Naive thymus-derived CD8-positive, alpha-beta T cell (primary cell): ENCODE measurements at regions not wholly inside any gene's neighbourhood (a gene's known extent, or its start where the extent isn't known, plus 50 kb on each side); places are given as distances from the start of the nearest gene placed in this dataset.
"Not testable (repeated sequence)": the region's sequence is repeated elsewhere in the genome, so short reads cannot be mapped to it uniquely, and the experiment has no call there.

ENCODE experiments used
- ATAC-seq, 2 donors: fragments of 150-1000 bp; cut with Tn5 transposase in 1 of 2; sonication (Bioruptor Pico), chemical (Tn5 transposase) in 1 of 2; 1 replicate in 1 of 2; 2 replicates in 1 of 2; pipeline ENCODE4 v1.10.0; 2021; ENCODE audit warnings: mild to moderate bottlenecking in 2 of 2, moderate library complexity in 2 of 2
- POLR2A ChIA-PET: fragments of 350-600 bp; sonication (Branson Sonifier 250); formaldehyde crosslinking; loops from one replicate; lab custom pipeline; 2021; ENCODE audit warnings: antibody characterized with exemption; lab: Charles Lee
- DNase-seq, 10 donors: peaks; one replicate each; pipeline versions ENCODE4 v3.0.0 to v3.0.0-alpha.2; 2020 to 2022
- H3K27ac Mint-ChIP-seq, 10 donors: one replicate each; pipeline ENCODE4 v1.8.0; 2020 to 2022; ENCODE audit warnings: mild to moderate bottlenecking in 10 of 10, mixed read lengths in 10 of 10, moderate library complexity in 4 of 10, inconsistent platforms in 1 of 10
- H3K27me3 Mint-ChIP-seq, 5 donors: one replicate each; pipeline ENCODE4 v1.8.0; 2021 to 2022; ENCODE audit warnings: mixed read lengths in 5 of 5
- H3K36me3 Mint-ChIP-seq, 3 donors: one replicate each; pipeline ENCODE4 v1.8.0; 2020 to 2022; ENCODE audit warnings: mixed read lengths in 3 of 3, mild to moderate bottlenecking in 2 of 3, inconsistent platforms in 1 of 3
- H3K4me1 Mint-ChIP-seq, 4 donors: one replicate each; pipeline ENCODE4 v1.8.0; 2021 to 2022; ENCODE audit warnings: mixed read lengths in 4 of 4
- H3K4me3 Mint-ChIP-seq, 10 donors: one replicate each; pipeline ENCODE4 v1.8.0; 2020 to 2022; ENCODE audit warnings: mild to moderate bottlenecking in 10 of 10, mixed read lengths in 10 of 10, moderate library complexity in 6 of 10, inconsistent platforms in 1 of 10
- H3K9me3 Mint-ChIP-seq, 9 donors: one replicate each; pipeline ENCODE4 v1.8.0; 2020 to 2022; ENCODE audit warnings: mixed read lengths in 9 of 9, mild to moderate bottlenecking in 3 of 9, inconsistent platforms in 1 of 9, moderate library complexity in 1 of 9

DNA sequence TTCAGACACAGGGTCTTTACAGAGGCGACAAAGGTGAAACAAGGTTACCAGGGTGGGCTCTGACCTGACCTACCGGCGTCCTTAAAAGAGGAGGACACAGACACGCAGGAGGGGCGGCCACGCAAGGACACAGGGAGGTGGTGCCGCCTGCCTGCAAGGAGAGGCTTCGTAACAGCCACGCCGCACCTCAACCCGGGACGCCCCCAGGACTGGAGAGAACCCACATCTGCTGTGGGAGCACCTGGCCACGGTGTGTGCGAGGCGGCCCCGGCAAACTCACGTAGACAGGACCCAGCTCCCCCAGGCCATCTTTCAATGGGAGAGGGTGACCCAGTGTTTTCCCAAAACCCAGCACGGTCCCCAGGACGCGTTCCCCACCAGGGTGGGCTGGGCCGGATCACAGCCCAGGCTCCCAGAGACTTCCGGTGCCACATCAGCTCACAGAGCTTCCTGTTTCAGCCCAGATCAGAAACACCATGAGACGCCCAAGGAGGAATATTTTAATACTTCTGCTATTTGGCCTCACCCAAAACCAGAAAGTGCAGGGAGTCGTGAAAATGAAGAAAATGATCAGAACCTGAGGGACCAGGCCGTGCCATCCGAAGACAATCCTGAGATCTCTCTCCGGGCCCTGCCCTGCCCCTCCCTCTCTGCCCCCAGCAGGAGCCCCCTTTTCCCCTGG lies 5417.4 kb upstream of the TPTE start:
- POLR2A ChIA-PET, H3K9me3 Mint-ChIP-seq, H3K36me3 Mint-ChIP-seq, H3K27me3 Mint-ChIP-seq: not testable (repeated sequence)
- Mint-ChIP-seq H3K4me1 (peaks cover 2 to 17% (median 12%) of the 10 kb centered on the region in 4 donors), H3K4me3 (peak overlapping the region; percentile 65 to 87 (median 82)), H3K27ac (peak overlapping the region; percentile 85 to 97 (median 96))
- peak; percentile 17 to 28 for ATAC-seq
- DNase-seq: peak in 5 of 10 donors; percentile 22 to 67 (median 27)

DNA sequence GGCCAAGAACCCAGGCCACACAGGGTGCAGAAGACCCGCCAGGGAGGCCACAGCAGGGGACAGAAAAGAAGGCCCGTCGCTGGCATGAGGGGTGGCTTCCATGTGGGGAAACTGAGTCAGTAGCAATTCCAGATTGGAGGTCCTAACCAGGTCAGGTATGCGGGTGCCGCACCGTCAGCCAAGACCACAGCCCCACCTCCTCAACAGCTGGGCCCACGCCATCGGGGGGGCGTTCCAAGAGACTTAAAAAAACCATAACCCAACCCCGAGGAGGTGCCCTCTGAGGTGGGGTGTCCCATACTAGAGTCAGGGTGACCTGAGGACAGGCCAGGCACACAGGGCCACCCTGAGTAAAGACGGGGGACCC lies 5416.8 kb upstream of the TPTE start:
- POLR2A ChIA-PET, H3K36me3 Mint-ChIP-seq, ATAC-seq, H3K9me3 Mint-ChIP-seq, H3K27me3 Mint-ChIP-seq, DNase-seq: not testable (repeated sequence)
- Mint-ChIP-seq H3K27ac (peak overlapping the region in 6 of 10 donors; percentile 85 to 97 (median 94)), H3K4me1 (peaks cover 2 to 17% (median 12%) of the 10 kb centered on the region in 4 donors), H3K4me3 (peak overlapping the region in 5 of 10 donors; percentile 65 to 87 (median 82))

DNA sequence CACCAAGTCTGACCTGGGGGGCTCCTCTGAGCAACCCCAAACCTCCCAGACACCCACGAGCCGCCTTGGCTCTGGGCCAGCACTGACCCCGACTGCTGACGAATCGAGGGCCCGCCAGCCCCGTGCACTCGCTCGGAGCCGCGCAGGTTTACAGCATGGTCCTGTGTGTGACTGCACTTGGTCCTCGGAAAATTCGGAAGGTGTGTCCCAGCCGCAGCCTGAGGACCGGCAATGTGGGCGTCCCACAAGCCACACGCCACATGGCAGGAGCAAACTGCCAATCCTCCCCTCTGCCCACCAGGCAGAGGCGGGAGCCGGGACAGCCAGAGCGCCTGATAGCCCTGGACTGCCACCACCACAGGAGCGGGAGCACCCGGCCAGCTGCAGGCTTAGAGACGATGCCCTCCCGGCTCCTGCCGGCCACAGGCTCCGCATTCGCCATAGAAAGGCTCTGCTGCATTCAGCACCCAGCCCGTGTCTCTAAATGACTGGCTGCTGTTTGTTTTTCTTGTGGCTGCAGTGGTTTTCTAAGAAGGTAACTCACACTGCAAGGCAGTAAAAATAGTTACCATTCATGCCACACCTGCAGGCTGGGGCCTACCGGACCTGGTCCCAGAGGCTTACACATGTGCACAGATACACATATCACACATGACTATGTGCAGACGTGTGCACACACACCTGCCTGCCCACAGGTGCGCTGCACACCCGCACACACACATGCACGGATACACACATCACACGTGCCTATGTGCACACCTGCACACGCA lies 5415.3 kb upstream of the TPTE start:
- ATAC-seq (peak; percentile 12 to 21), DNase-seq (peak in 2 of 10 donors; percentile 15 to 56)
- H3K4me1 Mint-ChIP-seq: peaks cover 2 to 17% (median 12%) of the 10 kb centered on the region in 4 donors
- H3K4me3 Mint-ChIP-seq, H3K27me3 Mint-ChIP-seq, H3K9me3 Mint-ChIP-seq, H3K27ac Mint-ChIP-seq, POLR2A ChIA-PET, H3K36me3 Mint-ChIP-seq: not testable (repeated sequence)

DNA sequence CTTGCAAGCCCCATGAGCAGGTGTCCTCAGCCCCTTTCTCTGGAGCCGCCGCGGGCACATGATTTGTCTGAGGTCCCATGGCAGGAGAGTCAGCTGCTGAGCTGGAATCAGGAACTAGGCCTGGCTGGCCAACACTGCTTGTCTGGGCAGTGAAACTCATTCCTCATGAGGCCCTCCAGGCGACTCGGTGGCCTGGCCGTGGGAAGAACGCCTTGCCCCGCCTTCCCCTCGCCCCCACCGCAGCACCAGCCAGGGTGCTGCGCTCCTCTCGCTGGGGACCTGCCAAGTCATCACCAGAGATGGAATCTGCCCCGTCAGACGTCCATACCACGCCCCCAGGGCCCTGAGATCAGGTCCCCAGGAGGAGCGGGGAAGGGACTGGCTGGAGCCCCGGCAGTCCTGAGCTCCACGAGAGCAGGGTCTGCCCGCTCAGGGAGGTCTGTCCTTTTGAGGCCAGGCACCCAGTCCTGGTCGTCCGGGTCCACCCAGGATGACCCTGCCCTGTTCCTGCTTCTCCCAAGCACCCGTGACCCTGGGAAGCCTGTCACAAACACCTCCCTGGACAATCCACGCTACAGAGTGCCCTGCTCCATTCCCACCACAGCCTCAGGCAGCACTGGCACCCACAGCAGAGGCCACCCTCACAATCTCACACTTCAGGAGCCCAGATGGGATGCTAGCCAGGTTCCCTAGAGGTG lies 5414.5 kb upstream of the TPTE start:
- H3K4me1 Mint-ChIP-seq: peaks cover 0 to 12% (median 9%) of the 10 kb centered on the region in 4 donors
- DNase-seq: peak in 1 of 10 donors; percentile 9
- H3K36me3 Mint-ChIP-seq: not testable (repeated sequence)

DNA sequence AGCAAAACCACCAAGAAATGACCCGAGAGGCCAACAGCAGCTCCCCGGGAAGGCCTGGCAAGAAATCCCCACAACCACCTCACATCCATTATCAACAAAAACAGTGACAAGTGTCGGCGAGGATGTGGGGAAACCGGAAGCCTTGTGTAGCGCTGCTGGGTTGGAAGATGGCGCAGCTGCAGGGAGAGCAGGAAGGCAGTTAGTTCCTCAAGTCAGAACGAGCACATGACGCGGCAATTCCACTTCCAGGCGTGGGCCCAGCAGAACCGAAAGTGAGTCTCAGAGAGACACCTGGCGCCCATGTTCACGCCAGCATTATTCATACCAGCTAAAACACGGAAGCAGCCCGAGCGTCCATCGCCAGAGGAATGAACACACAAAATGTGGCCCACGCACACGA lies 5413.7 kb upstream of the TPTE start:
- H3K4me3 Mint-ChIP-seq, H3K27me3 Mint-ChIP-seq, H3K36me3 Mint-ChIP-seq, DNase-seq, H3K27ac Mint-ChIP-seq, H3K9me3 Mint-ChIP-seq, POLR2A ChIA-PET, ATAC-seq: not testable (repeated sequence)
- H3K4me1 Mint-ChIP-seq: peaks cover 0 to 12% (median 9%) of the 10 kb centered on the region in 4 donors

More for the DNA sequence above, 5414.5 kb upstream of the TPTE start:
- H3K27me3 Mint-ChIP-seq, H3K9me3 Mint-ChIP-seq, POLR2A ChIA-PET, ATAC-seq: not testable (repeated sequence)
- H3K4me3 Mint-ChIP-seq: peak overlapping the region in 5 of 10 donors; percentile 22 to 68 (median 51)
- peak overlapping the region in 6 of 10 donors; percentile 48 to 84 (median 64) for H3K27ac Mint-ChIP-seq

DNA sequence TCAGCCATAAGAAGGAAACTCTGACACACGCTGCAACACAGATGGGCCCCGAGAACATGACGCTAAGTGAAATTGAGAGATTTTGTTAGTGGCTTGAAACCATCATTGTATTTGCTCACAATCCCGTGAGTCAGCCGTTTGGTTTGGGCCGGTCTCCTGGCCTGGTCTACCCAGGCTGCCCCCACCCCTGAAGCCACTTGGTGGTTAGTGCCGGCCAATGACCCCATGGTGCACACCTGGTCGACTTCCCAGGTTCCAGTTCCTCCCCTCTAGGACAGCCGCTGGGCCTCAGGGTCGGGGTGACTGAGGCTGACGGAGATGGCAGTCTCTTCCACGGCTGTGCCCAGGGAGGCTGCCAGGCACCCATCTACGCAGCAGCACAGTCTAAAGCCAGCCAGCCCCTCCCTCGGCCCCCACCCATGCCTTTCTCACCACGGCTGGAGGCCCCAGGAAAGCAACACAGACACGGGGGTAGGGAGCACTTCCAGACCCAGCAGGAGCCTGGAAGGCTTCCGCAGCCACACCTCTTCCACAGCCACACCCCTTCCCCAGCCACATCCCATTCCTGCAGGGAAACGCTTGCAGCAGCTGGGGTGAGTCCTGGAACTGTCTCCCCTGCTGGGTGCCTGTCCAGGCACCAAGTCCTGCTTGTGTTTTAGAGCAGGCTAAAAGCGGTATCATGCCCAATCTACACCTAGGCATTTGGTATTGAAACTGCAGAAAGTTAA lies 5413.2 kb upstream of the TPTE start:
- ATAC-seq, H3K27ac Mint-ChIP-seq, H3K9me3 Mint-ChIP-seq, H3K36me3 Mint-ChIP-seq, H3K27me3 Mint-ChIP-seq, POLR2A ChIA-PET, H3K4me3 Mint-ChIP-seq: not testable (repeated sequence)
- H3K4me1 Mint-ChIP-seq: peaks cover 0 to 12% (median 8%) of the 10 kb centered on the region in 4 donors
- peak in 1 of 10 donors; percentile 0 for DNase-seq

DNA sequence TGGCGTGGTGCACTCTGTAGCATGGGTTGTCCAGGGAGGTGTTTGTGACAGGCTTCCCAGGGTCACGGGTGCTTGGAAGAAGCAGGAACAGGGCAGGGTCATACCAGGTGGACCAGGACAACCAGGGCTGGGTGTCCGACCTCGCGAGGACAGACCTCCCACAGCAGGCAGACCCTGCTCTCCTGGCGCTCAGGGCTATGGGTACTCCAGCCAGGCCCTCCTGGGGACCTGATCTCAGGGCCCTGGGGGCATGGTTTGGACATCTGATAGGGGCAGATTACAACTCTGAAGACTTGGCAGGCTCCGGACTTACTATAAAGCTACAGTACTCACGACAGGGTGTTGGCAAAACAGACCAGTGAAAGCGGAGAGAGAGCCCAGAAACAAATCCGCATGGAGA lies 5410.2 kb upstream of the TPTE start:
- H3K36me3 Mint-ChIP-seq, ATAC-seq, H3K27me3 Mint-ChIP-seq, H3K4me3 Mint-ChIP-seq, POLR2A ChIA-PET, H3K4me1 Mint-ChIP-seq, H3K27ac Mint-ChIP-seq, H3K9me3 Mint-ChIP-seq: not testable (repeated sequence)
- DNase-seq: peak in 1 of 10 donors; percentile 11

DNA sequence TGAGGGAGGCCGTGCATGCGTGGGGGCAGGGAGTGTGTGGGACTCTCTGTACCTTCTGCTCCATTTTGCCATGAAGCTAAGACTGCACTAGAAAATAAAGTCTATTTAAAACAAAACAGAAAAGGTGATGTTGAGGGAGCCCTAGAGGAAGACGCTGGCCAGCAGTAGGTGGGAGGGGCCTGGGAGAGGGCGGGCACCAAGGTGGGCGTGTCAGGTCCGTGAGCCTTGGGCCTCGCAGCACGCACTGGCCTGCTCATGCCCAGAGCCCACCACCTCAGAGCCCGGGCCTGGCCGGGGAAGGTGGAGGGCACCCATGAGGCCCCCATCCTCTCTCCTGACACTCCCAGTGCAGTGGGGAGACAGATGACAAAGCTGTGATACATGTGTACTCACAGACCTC lies 5408.3 kb upstream of the TPTE start:
- H3K4me1 Mint-ChIP-seq, H3K36me3 Mint-ChIP-seq, H3K9me3 Mint-ChIP-seq, H3K27ac Mint-ChIP-seq, H3K27me3 Mint-ChIP-seq, POLR2A ChIA-PET, ATAC-seq, DNase-seq, H3K4me3 Mint-ChIP-seq: not testable (repeated sequence)

DNA sequence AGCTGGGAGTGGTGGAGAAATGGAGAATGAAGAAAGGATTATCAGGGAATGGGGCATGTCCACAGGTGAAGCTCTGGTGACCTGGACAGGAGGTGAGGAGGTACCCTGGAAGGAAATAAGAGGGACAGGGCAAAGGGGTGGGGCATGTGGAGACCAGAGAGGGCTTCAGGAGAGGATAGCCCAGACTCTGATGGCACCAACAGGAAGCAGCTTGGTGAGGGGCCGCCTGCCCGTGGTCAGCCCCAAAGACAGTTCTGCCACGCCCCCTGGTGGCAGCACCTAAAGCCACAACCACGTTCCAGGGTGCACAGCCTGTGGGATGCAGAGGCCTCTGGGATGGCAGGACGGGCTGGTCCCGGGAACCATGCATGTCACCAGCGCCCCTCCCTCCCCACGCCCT lies 5406.9 kb upstream of the TPTE start:
- ATAC-seq, POLR2A ChIA-PET, H3K9me3 Mint-ChIP-seq, H3K4me1 Mint-ChIP-seq, H3K27ac Mint-ChIP-seq, H3K27me3 Mint-ChIP-seq, H3K4me3 Mint-ChIP-seq, H3K36me3 Mint-ChIP-seq: not testable (repeated sequence)
- peak in 1 of 10 donors; percentile 13 for DNase-seq

DNA sequence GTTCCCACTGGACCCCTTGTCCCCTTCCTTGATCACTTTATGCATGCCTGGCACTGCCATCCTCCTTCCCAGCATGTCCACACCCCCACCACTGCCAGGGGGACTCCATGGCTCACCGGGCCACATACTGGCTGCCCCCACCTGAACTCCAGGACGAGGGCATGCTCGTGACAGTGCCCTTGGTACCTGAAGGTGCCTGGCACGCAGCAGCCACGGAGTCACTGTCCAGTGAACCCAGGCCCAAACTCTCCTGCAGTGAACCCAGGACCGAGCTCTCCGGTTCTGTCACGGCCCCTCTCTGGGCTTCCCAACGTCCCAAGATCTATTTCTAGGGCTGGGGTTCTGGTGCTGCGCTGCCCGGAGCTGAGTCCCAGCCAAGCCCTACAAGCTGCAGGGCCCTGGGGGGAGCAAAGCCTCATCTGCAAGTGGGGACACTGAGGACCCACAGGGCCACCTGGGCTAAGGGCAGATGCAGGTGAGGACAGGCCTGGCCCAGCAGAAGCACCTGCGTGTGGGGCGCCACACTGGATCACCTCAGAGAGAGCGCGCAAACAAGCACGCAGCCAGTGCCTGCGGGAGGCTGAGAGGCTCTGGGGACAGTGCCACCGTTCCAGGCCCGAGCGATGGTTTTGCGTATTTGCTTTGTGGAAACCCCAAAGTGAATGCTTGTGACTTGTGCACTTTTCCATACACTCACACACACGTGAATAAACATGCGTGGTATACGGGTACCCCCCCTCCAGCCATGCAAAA lies 5406.3 kb upstream of the TPTE start:
- DNase-seq: peak in 1 of 10 donors; percentile 6
- H3K27me3 Mint-ChIP-seq, H3K27ac Mint-ChIP-seq, H3K4me1 Mint-ChIP-seq, POLR2A ChIA-PET, ATAC-seq, H3K9me3 Mint-ChIP-seq, H3K4me3 Mint-ChIP-seq, H3K36me3 Mint-ChIP-seq: not testable (repeated sequence)

DNA sequence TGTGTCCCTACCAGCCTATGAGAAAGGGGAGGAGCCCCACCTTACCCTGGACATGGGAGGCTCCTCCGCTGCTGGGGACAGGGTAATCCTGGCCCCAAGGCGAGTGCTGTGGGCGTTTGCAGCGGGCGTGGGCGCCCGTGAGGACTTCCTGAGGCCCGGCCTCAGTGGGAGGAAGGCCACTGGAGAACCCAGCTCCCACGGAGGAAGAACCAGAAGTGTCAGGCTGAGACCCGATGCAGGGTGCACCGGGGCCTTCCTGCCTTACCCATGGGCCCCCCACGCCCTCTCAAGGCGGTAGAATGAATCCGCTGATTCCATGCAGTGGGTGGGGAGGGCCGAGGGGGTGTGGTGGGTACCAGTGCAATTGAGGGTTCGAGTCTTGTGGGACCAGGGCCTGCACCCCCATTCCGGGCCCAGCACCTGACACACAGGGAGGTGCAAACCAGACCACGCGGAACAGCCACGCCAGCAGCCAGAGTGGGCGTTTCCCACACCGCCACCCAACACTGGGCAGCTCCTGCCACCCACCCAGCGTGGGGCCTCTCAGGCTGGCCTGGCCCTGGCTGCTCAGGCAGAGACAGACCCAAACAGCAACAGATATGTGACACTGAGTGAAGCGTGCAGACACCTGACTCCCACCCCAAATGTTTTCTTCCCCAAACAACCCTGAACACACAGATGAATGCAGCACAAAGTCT lies 5405.6 kb upstream of the TPTE start:
- peak in 1 of 10 donors; percentile 38 for DNase-seq
- H3K27ac Mint-ChIP-seq, H3K4me3 Mint-ChIP-seq, POLR2A ChIA-PET, H3K9me3 Mint-ChIP-seq, H3K4me1 Mint-ChIP-seq, H3K36me3 Mint-ChIP-seq, H3K27me3 Mint-ChIP-seq: not testable (repeated sequence)
- peak in 1 of 2 donors; percentile 24 for ATAC-seq
